NCI-H2107 treated with DMSO at 0.1 percent for 48 hours (cell line): ENCODE measurements at regions not wholly inside any gene's neighbourhood (a gene's known extent, or its start where the extent isn't known, plus 50 kb on each side); places are given as distances from the start of the nearest gene placed in this dataset.
A peak's percentile ranks its signal among the peaks of the same experiment; 100 is the strongest.

ENCODE experiments used
- DNase-seq: peaks from one replicate; lab custom pipeline; 2025; ENCODE audit not compliant: unreplicated experiment; lab: John Stamatoyannopoulos, UW

DNA sequence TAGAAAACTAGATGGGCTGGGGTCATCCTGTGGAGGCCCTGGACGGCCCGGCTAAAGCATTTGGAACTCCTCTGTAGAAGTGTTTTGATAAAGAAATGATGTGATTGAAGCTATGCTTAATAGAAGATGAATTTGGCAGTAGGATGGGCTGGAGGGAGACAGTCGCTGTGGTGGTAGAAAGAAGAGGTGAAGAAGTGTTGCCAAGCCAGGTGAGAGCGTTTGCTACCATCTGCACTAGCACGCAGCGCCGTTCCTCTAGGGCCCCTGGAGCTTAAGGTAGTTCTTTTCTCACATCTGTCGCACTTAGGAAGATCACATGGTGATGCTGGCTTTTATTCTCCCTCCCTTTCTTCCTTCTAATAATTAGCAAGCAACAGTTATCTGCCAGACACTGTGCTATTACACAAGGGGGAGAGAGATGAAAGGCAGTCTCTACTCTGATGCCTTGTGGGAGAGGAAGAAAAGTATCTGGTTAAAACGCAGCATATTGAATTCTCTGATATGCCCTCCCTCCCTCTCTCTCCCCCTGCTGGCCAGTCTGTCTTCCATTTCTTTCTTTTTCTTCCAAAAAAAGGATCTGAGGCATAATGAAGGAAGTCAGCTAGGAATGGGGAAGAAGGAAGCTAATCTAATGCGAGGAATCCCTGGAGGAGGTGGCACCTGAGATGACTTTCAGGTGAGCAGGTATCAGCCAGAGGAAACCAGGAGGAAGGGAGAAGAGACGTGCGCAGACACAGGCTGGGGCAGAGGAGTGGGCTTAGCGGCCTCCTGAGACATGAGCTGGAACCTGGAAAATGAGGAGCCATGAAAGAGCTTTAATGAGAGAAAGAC is 162.3 kb upstream of the KLF14 start:
- no peak for DNase-seq

DNA sequence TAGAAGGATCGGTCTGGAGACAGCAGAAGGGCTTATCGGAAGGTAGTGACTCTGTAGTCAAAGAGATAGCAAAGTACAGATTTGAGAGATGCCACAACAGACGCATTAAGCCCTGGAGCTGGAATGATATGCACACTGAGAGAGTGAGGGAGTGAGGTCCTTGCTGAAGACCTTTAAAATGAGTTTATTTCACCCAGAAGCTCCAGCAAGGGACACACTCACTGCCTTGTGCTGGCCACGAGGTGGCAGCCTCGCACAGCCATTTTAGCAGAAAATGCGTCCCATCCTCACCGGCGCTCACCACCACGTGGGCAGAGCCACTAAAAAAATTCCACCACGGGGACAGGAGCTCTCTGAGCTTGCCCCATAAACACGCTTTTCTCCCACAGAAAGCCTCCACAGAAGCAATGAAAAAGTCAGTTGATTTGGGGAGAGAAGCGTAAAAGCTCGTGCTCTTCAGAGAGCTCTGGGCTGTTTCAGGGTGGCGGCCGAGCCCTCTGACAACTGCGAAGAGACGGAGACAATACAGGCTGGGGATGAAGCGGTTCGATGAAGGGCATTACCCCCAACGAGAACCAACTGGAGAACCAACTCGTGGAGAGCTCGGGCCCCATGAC is 163.0 kb upstream of the KLF14 start:
- peak; percentile 47 for DNase-seq

DNA sequence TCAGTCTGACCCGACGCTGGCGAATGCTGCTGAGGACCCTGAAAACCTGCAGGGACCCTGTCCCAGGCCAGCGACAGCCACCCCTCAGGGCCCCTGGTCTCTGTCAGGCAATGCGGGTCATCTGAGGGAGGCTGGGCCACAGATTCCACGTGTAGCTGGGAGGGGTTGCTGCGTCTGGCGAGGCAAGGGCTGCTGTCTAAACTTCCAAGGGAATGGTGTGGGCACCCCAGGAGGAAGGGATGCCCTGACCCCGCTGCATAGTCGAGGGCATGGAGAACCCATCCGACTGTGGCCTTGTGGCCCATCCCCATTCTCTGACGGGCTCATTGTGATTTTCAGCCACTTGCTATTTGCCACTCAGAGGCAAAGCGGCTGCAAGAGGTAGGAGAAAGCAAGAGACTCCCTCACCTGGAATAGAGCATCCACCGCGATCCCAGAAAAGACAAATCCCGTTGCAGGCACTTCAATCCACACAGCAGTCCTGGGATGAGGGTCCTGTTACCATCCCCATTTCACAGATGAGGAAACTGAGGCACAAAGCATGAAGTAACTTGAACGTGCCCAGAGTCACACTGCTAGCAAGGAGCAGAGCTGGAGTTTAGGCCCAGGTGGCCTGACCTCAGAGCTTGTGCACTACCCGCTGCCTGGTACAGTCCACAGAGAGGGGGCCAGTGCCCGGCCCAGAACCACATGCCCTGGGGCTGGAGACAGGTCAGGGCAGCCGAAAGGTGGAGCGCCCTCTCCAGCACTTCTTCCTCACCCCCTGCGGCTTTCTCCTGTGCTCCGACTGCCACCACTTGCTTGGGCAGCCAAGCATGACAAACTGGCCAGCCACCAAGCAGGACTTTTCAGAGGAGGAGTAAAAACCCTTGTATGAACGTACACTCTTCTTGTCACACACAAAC is 163.8 kb upstream of the KLF14 start:
- DNase-seq: no peak

DNA sequence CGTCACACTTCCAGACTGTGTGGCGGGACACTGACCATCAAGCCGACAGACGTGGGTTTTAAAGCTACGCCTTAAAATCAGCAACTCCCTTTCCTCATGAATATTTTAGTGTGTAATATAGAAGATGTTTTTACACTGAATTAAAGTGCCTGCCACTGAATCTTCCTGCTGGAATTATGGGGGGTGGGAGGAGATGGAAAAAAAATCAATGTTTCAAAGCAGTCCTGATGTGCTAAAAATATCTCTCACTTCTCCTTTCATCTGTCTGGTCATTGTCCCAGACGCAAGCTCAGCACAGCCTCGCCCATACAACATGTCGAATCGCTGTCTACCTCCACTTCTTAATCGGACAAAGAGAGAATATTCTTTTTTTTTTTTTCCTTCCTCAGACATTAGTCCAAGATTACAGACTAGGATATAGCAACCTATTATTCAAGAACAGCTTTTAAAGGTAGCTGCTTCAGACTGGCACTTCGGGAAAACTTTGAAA is 165.1 kb upstream of the KLF14 start:
- no peak for DNase-seq

DNA sequence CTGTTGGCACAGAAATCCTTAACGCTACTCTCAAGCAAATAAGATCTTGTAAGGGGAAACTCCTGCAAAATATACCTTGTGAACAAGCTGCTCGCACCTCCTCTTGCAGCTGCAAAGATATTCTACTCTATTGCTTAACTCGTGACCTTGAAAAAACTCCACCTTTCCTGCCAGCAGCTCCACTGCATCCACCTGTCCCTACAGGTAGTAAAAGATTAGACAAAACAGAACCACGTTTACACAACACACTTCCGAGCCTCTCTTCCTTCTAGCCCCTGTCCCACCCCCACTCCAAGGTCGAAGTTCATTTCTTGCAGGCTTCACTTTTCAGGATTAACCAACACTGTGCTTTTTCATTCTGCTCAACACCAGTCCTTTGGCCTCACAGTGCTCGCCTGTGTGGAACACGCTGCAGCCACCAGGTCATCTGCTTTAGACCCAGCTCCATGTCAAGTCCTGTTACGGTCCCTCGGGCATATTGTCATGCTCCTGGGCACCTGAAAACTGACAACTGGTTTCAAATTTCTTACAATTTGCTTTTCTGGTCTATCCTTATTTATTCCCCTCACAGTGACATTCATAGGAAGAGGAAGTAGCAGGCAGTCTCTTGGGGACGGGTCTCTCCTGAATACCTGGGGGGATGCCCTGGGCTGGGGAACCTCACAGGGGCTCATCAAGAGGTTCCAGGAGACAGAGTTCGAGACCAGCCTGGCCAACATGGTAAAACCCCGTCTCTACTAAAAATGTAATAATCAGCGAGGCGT is 165.8 kb upstream of the KLF14 start:
- DNase-seq: no peak

DNA sequence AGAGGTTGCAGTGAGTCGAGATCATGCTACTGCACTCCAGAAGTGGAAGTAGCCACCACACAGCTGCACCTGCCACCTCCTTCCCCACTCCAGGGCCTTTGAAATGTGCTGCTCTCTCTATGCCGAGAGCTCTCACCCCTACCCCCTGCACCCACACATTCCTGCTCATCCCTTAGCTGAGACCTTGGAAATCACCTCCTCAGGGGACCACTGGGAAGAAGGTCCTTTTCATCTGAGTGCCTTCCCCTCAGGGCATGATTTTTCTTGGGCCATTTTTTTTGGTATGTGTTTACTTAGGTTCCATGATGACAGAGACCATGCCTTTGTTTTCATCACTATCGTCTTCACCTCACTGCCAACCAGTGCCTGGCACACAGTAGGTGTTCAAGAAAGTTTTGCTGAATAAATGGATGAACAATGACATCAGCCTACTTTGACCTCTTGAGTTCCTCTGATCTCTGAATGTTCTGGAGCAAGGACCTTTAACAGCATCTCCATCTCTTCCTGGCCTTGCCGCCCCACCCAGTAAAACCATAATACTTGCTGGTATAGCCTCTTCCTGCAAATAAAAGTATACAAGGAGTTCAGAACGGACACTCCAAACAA is 166.6 kb upstream of the KLF14 start:
- DNase-seq: no peak

DNA sequence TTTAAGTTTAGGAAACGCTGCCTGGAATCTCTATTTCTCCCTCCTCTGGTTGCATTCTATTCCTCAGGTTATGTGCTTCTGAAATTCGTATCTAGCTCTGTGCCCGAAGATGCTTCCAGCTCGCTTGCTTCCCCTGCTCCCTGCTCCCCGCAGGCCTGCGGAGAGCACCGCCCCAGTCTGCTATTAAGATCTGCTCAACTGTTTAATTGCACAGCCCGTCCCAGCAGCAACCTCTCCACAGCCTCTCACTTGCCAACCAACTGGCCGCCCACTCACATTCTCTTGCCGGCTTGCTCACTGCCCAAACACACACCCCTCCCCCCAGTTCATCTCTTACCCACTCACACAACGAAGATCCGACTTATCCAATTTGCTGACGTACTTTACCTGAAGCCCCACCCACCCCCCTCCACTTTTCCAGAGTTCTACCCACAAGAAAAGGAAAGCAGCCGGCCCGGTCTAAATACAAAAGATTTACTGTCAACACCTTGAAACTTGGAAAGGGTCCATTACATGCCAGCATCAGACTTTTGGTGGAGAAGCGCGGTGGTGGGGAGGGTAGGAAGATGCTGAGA is 167.3 kb upstream of the KLF14 start:
- DNase-seq: peak; percentile 54

DNA sequence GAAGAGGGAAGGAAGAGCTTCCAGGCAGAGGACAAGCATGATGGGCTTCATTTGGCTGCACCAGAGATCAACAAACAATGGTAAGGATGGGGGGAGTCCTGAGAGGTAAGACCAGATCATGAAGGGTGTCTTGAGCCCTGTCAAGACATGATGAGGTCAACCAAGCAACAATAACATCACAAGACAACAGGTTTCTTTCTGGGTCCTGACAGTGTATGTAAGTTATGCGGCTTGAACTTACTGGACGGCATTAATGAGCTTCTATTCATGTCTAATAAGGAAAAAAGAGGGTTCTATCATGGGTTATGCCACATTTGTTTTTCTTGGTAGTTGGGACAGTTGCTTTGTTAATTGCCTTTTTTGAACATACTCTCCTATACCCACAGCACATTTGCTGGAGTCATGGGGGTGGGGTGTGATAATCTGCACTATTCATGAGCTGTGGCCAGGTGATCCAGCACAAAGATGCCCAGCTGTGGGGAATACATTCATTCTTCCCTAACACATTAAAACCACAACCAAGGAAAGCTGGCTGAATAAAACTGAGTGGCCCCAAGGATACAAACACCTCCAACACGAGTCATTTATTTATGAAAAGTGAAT is 168.8 kb upstream of the KLF14 start:
- peak; percentile 66 for DNase-seq

DNA sequence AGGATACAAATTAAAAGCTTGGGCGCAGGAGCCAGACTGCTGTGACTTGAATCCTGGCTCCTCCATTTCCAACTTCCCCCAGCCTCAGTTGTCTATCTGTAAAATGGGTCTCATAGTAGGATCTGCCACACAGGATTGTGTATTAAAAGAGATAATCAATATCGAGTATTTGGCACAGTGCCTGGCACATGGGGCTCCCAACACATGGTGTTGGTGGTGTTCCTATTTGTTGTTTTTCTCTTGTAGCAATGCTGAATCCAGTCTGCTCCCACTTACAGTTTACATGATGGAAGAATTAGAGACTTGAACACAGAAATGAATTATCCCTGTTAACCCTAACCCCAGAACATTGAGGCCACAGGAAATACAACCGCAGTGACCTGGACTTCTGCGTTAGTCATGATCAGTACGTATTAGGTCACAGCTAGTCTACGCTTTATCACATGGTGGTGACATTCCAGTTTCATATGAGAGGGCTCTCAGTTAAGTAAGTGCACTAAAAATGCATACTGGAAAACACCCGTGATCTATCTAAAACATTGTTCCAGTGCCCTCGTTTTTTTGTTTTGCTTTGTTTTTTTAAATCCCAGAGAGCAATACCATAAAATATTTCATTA is 169.5 kb upstream of the KLF14 start:
- DNase-seq: no peak

DNA sequence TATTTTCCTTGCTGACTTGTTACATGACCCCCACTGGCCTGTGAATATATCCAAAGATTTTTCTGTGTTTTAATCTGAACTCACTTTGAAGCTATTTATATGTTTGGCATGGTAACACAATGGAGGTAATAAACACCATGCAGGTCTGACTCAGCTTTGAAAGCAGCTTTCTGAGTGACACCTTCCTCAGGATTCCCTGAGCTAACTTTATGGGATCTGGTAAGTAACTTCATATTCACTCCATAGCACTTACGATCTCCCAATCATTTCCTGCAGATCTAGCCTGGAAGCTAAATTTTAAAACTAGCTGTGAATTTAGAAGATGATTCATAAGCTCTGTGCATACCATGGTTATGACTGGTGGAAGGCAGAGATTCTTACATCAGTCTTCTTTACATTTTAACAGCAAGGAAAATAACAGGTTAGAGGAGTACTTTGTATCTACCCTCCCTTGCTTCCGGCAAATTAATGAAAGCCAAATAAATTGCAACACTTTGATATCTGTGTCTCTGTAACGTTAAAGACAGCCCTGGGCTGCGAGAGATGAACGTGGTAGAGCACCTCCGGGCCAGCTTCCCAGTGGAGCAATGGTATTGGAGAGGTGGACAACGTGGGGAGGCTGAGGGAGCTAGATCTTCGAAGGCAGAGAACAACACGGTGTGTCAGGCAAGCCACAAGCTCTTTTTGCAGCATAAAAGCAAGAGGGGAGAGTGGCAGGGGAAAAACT is 170.2 kb upstream of the KLF14 start:
- no peak for DNase-seq

DNA sequence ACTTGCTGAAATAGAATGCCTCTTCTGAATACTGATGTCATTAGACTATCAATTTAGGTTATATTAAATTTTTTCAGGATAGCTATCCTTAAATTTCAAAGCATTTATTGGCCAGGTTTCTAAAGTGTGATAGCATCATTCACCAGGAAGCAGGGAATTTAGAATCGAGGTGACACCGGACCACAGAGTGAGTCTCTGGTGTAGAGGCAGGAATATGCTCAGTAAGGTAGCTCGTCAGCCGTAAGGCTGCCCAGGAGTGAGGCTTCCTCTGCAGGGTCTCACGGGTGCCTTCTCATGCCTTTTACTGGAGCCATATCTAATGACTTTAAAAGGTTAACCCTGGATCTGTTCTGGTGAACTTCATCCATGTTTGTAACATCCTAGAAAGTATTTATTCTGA is 170.8 kb upstream of the KLF14 start:
- no peak for DNase-seq

DNA sequence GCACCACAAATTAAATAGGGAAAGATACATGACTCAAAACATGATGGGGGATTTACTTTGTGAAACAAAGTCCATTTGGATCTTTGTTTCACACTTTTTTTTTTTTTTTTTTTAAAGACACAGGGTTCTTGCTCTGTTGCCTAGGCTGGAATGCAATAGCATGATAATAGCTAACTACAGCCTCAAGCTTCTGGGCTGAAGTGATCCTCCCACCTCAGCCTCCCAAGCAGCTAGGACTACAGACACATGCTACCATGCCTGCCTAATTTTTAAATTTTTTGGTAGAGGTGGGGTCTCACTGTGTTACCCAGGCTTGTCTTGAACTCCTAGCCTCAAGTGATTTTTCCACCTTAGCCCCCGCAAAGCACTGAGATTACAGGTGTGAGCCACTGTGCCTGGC is 172.6 kb upstream of the KLF14 start:
- no peak for DNase-seq

DNA sequence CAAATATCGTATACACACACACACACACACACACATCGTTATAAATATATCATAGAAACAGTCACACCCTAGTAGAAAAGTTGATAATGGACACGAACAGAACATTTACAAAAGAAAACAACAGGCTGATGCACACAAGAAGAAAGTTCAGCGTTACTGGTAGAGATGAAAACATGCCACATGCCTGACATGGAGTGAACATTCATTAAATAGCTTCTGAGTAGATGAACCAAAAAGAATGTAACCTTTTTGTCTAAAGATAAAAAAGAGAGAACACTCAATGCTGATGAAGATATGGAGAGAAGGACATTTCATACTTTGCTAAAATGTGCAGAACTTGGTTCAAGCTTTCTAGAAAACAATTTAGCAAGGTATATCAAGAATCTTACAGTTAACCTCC is 173.4 kb upstream of the KLF14 start:
- DNase-seq: no peak

DNA sequence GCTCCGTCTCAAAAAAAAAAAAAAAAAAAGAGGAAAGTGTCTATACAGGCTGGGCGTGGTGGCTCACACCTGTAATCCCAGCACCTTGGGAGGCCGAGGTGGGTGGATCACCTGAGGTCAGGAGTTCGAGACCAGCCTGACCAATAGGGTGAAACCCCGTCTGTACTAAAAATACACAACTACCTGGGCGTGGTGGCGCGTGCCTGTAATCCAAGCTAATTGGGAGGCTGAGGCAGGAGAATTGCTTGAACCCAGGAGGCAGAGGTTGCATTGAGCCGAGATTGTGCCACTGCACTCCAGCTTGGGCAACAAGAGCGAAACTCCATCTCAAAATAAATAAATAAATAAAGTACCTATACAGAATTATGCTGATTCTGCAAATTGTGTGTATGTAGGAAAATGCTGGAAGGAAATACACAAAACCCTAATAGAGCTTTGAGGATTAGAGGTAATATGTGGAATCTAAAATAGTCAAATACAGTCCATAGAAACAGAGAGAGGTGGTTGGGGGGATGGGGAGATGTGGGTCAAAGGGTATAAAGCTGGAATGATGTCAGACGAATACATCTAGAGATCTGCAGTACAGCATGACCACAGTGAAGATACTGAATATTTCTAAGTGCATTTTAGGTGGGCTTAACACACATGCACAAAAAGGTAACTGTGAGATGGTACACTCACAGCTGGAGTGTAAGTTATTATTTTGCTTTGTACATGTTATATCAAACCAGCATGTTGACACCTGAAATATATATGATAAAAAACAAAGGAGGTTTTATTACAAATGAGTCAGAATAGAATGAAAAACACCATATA is 174.5 kb upstream of the KLF14 start:
- DNase-seq: no peak

DNA sequence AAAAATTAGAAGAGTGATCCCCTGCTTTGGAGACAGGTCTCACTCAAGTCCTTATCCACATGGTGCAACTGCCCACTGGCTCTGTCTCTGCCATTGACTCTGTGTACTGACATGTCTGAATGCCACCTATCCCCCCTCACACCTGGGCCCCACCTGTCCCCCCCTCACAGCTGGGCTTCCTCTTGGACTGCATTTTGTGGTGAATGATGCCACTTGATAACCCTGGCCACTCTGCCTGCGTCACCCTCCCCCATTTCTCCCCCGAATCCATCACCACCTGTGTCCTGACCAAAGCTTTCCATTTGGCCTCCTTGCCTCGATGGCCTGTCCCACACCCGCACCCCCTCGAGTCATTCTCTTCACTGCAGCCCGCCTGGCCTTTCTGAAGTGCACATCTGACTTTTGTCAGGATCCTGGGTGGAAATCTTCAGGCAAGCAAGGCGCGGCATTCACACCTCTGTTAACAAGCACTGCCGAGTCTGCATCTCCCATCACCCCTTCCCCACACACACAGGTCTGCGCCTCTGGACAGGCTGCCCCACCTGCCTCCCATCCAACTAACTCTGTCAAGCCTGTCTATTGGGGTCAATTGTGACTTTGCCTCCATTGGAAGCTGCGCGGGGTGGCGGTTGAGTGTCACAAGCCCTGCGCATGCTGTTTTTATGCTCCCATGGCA is 175.3 kb upstream of the KLF14 start:
- no peak for DNase-seq

DNA sequence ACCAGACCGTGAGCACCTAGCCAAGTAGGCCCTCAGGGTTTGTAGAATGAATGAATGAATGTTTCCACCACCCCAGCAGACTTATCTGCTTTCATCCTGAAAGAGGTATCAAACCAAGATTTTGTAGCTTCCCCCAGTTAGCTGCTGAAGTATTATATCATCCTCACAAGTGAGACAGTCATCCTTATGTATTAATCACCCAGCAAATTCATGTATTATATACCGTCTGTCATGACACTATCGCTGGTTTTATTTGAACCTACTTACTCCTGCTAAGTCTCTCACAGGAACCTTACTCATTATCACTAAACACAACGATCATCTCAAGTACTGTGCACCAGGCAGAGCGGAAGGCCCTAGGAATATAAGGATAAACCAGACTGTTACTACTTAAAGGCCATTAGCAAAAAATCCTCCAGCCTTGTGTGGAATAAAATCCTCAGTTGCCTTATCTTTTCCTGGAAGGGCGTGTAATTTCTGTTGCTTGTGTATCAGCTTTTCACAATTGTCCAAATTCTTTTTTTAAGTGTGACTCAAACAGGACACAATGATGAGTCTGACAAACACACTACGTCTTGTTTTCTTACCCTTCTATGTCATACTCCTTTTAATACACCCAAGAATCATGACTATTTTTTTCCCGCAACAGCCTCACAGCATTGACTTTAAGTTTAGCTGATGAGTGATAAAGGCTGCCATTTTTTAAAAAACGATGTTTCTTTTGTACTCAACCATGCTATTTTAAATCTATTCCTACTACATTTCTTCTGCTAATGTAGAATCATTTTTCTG is 176.1 kb upstream of the KLF14 start:
- DNase-seq: no peak
